ENCODE measurements at regions not wholly inside any gene's neighbourhood (a gene's known extent, or its start where the extent isn't known, plus 50 kb on each side); places are given as distances from the start of the nearest gene placed in this dataset.
"Not testable (repeated sequence)": the region's sequence is repeated elsewhere in the genome, so short reads cannot be mapped to it uniquely, and the experiment has no call there.

DNA sequence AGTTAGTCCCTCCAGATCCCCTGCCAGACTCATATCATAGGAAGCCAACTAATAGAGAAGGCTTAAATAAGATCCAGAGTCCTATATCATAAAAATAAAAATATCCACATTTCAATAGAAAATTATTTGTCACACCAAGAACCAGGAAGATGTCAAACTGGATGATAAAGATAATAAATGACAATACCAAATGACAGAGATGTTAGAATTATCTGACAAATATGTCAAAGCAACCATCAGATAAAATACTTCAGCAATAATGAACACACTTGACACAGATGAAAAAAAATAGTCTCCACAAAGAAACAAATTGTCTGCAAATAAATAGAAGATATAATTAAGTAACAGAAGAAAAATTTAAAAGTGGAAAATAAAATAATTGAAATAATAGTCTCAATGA lies 300.7 kb upstream of the FTMT start:
- no peak overlapping the region for H3K4me3 Mint-ChIP-seq
- H3K27me3 Mint-ChIP-seq, result no peaks in the 10 kb centered on the region
- no peaks in the 10 kb centered on the region for H3K9me3 Mint-ChIP-seq
- no peaks in the 10 kb centered on the region for H3K4me1 Mint-ChIP-seq
- H3K27ac Mint-ChIP-seq, result no peak overlapping the region
- CTCF ChIA-PET, result no interaction called here
- no peak for DNase-seq
- no peaks in the 10 kb centered on the region for H3K36me3 Mint-ChIP-seq

GRCh38 chr5:121559832-121560231 lies 291.9 kb upstream of the FTMT start:
- Mint-ChIP-seq H3K9me3 (peaks cover 6% of the 10 kb centered on the region), H3K4me3 (no peak overlapping the region), H3K27ac (no peak overlapping the region), H3K36me3 (no peaks in the 10 kb centered on the region), H3K4me1 (no peaks in the 10 kb centered on the region), H3K27me3 (no peaks in the 10 kb centered on the region)
- CTCF ChIA-PET, result no interaction called here
- no peak for DNase-seq

DNA sequence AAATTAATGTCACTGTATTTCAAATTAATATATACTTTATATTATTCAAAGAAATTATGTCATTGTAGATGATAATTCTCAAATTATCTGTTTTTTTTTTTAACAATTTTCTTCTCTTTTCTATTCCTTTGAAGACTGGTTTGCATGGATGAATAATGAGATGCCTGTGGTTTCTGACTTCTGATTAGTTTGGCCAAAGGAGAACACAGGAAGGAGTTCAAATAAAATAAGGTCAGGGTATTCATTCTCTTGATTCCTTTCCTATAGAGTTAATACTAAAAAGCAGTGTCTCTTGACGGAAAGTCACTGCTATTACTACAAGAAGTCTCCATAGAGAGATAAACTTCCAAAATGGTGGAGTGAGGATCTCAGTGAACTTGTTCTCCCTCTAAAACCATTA lies 279.6 kb upstream of the FTMT start:
- Mint-ChIP-seq H3K4me1 (no peaks in the 10 kb centered on the region), H3K9me3 (peaks cover 2% of the 10 kb centered on the region), H3K27ac (no peak overlapping the region), H3K27me3 (no peaks in the 10 kb centered on the region), H3K4me3 (no peak overlapping the region), H3K36me3 (no peaks in the 10 kb centered on the region)
- CTCF ChIA-PET, result no interaction called here
- DNase-seq, result no peak

GRCh38 chr5:121573721-121574382 lies 277.8 kb upstream of the FTMT start:
- CTCF ChIA-PET, result no interaction called here
- Mint-ChIP-seq H3K9me3 (peaks cover 2% of the 10 kb centered on the region), H3K27me3 (no peaks in the 10 kb centered on the region), H3K36me3 (no peaks in the 10 kb centered on the region), H3K4me3 (no peak overlapping the region), H3K27ac (no peak overlapping the region), H3K4me1 (no peaks in the 10 kb centered on the region)
- no peak for DNase-seq

DNA sequence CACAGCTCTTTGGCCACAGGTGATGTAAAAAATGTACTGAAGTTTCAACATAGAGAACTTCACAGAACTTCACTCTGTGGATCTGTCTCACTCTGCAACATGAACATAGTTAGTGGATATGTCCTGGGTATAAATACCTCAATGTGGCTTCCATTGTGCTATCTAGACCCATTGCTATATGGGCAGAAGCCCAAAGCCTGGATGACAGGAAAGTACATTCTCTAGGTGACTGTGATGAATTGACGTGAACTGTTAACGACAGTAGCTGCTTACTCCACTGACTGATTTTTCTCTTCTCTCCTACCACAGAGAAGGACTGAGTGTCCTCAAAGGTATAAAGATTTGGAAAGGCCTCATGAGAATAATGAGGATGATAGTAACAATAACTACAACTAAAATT lies 270.1 kb upstream of the FTMT start:
- peaks cover 4% of the 10 kb centered on the region for H3K9me3 Mint-ChIP-seq
- no peak overlapping the region for H3K4me3 Mint-ChIP-seq
- no peaks in the 10 kb centered on the region for H3K4me1 Mint-ChIP-seq
- H3K36me3 Mint-ChIP-seq, result no peaks in the 10 kb centered on the region
- H3K27ac Mint-ChIP-seq, result no peak overlapping the region
- CTCF ChIA-PET, result no interaction called here
- H3K27me3 Mint-ChIP-seq, result no peaks in the 10 kb centered on the region
- DNase-seq, result no peak

DNA sequence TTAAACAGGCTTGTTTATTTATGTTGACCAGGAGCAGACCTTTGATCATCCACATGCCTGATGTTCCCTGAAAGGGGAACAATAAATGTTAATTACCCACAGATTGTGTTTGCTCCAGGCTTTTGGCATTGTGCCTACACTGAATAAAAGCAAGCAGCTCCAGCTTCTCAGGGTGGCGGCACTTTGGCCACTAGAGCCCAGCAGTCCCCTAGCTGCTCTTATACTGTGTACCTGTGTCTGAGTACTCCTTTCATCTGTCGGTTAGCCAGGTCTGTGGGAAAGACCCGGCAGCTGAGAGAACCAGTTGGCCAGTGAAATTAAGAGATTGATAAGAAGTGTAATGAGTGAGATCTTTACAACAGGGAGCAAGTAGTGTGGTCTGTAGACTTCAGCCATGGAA lies 254.8 kb upstream of the FTMT start:
- Mint-ChIP-seq H3K36me3 (no peaks in the 10 kb centered on the region), H3K9me3 (peaks cover 12% of the 10 kb centered on the region), H3K4me1 (no peaks in the 10 kb centered on the region), H3K27me3 (no peaks in the 10 kb centered on the region), H3K4me3 (no peak overlapping the region), H3K27ac (no peak overlapping the region)
- no peak for DNase-seq
- CTCF ChIA-PET, result no interaction called here

DNA sequence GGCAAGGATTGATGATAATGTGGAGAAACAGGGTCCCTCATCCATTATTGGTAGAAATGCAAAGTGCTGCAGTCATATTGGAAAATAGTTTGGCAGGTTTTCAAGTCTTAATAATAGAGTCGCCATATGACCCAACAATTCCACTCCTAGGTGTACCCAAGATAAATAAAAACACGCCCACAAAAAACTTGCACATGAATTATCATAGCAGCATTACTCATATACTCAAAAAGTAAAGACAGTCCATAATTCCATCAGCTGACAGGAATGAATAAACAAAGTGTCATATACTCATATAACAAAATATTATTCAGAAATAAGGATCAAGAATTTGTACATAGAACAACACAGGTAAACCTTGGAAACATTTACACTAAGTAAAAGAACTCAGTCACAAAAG lies 242.9 kb upstream of the FTMT start:
- H3K4me1 Mint-ChIP-seq, result no peaks in the 10 kb centered on the region
- no peak for DNase-seq
- CTCF ChIA-PET, result no interaction called here
- no peaks in the 10 kb centered on the region for H3K36me3 Mint-ChIP-seq
- H3K27ac Mint-ChIP-seq, result no peak overlapping the region
- H3K9me3 Mint-ChIP-seq, result peaks cover 5% of the 10 kb centered on the region
- no peaks in the 10 kb centered on the region for H3K27me3 Mint-ChIP-seq
- no peak overlapping the region for H3K4me3 Mint-ChIP-seq

DNA sequence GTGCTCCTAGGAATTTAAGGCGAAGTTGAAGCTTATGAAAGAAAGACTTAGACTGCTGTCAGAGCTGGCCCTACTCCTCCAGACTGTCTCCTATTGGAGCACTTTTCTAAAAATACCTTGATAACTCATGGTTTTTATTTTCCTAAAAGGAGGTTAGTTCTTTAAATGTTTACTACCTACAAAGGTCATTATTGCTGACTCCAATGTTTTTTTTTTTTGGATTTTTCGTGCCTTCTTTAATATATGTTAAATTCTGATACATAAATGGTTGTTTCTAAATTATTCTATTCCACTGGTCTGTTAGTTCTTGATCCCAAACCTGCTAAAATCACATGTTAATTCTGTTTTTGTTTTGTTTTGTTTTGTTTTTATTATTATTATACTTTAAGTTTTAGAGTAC lies 227.6 kb upstream of the FTMT start:
- Mint-ChIP-seq H3K4me1 (no peaks in the 10 kb centered on the region), H3K27me3 (no peaks in the 10 kb centered on the region), H3K9me3 (no peaks in the 10 kb centered on the region), H3K27ac (no peak overlapping the region), H3K36me3 (no peaks in the 10 kb centered on the region), H3K4me3 (no peak overlapping the region)
- DNase-seq, result no peak
- CTCF ChIA-PET, result no interaction called here

- CTCF ChIA-PET, result no interaction called here
- Mint-ChIP-seq H3K9me3 (no peaks in the 10 kb centered on the region), H3K4me1 (no peaks in the 10 kb centered on the region), H3K27me3 (no peaks in the 10 kb centered on the region), H3K4me3 (no peak overlapping the region), H3K27ac (no peak overlapping the region), H3K36me3 (no peaks in the 10 kb centered on the region)
- DNase-seq, result no peak
These were observed 222.9 kb upstream of the FTMT start for GRCh38 chr5:121628783-121629182.

GRCh38 chr5:121630402-121630801 lies 221.3 kb upstream of the FTMT start:
- Mint-ChIP-seq H3K4me1 (no peaks in the 10 kb centered on the region), H3K4me3 (no peak overlapping the region), H3K27ac (no peak overlapping the region), H3K27me3 (no peaks in the 10 kb centered on the region), H3K36me3 (no peaks in the 10 kb centered on the region), H3K9me3 (no peaks in the 10 kb centered on the region)
- DNase-seq, result no peak
- CTCF ChIA-PET, result no interaction called here

GRCh38 chr5:121634946-121635345 lies 216.7 kb upstream of the FTMT start:
- peaks cover 2% of the 10 kb centered on the region for H3K9me3 Mint-ChIP-seq
- CTCF ChIA-PET, result no interaction called here
- no peaks in the 10 kb centered on the region for H3K4me1 Mint-ChIP-seq
- H3K27ac Mint-ChIP-seq, result no peak overlapping the region
- no peaks in the 10 kb centered on the region for H3K36me3 Mint-ChIP-seq
- no peak overlapping the region for H3K4me3 Mint-ChIP-seq
- DNase-seq, result no peak
- no peaks in the 10 kb centered on the region for H3K27me3 Mint-ChIP-seq

DNA sequence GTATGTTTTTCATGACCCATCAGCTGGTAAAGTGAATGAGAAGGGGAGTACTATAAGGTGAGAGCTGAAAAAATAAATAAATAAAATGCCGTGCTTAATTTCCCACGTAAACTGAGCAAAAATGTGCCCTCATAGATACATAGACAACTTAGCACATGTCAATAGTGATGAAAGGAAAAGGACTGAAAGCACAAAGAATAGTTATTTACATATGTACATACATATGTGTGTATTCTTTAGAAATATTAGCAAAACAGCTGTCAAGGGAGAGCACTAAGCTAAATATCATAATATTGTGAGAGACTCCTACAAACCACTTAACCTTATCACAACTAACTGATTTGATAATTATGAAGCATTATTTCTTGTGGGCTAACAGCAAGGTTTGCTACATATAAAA lies 213.6 kb upstream of the FTMT start:
- no peaks in the 10 kb centered on the region for H3K27me3 Mint-ChIP-seq
- H3K27ac Mint-ChIP-seq, result no peak overlapping the region
- H3K4me1 Mint-ChIP-seq, result no peaks in the 10 kb centered on the region
- no peaks in the 10 kb centered on the region for H3K36me3 Mint-ChIP-seq
- DNase-seq, result no peak
- no peak overlapping the region for H3K4me3 Mint-ChIP-seq
- H3K9me3 Mint-ChIP-seq, result peaks cover 4% of the 10 kb centered on the region
- CTCF ChIA-PET, result no interaction called here

DNA sequence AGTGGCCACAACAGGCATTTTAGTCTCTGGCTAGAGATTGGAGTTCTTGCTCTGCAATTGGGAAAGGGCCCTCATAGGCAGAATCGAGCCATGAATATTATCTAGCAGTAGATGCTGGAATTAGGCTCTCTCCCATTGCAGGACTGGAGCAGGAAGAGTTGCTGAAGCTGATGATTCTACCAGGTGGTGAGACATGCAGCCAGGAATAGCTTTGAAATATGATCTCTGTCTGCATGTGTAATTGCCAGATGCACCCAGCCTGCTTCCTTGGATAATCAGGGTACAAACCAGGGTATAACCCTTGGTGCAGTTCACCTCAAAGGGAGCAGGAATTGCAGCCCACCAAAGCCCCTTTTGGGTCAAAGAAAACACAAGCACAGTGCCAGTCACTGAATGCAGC lies 211.4 kb upstream of the FTMT start:
- Mint-ChIP-seq H3K36me3 (no peaks in the 10 kb centered on the region), H3K4me3 (no peak overlapping the region), H3K4me1 (no peaks in the 10 kb centered on the region), H3K27me3 (no peaks in the 10 kb centered on the region), H3K9me3 (peaks cover 6% of the 10 kb centered on the region), H3K27ac (no peak overlapping the region)
- CTCF ChIA-PET, result no interaction called here
- no peak for DNase-seq

- no peaks in the 10 kb centered on the region for H3K27me3 Mint-ChIP-seq
- H3K27ac Mint-ChIP-seq, result no peak overlapping the region
- no peak for DNase-seq
- CTCF ChIA-PET, result no interaction called here
- H3K36me3 Mint-ChIP-seq, result no peaks in the 10 kb centered on the region
- H3K4me3 Mint-ChIP-seq, result no peak overlapping the region
- H3K4me1 Mint-ChIP-seq, result no peaks in the 10 kb centered on the region
- peaks cover 8% of the 10 kb centered on the region for H3K9me3 Mint-ChIP-seq
These were observed 193.5 kb upstream of the FTMT start for GRCh38 chr5:121658221-121658620.

DNA sequence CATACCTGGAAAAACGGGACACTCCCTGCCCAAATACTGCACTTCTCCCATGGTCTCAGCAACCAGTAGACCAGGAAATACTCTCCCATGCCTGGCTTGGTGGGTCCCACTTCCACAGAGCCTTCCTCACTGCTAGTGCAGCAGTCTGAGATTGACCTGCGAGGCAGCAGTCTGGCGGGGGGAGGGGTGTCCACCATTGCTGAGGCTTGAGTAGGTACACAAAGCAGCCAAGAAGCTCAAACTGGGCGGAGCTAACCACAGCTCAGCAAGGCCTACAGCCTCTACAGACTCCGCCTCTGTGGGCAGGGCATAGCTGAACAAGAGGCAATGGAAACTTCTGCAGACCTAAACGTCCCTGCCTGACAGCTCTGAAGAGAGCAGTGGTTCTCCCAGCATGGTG lies 191.5 kb upstream of the FTMT start:
- Mint-ChIP-seq H3K27me3 (no peaks in the 10 kb centered on the region), H3K9me3 (peaks cover 12% of the 10 kb centered on the region), H3K36me3 (no peaks in the 10 kb centered on the region), H3K4me1 (no peaks in the 10 kb centered on the region), H3K4me3 (no peak overlapping the region), H3K27ac (no peak overlapping the region)
- no peak for DNase-seq
- CTCF ChIA-PET, result no interaction called here

GRCh38 chr5:121665542-121665941 lies 186.1 kb upstream of the FTMT start:
- peaks cover 16% of the 10 kb centered on the region for H3K9me3 Mint-ChIP-seq
- H3K27me3 Mint-ChIP-seq, H3K4me1 Mint-ChIP-seq, H3K27ac Mint-ChIP-seq, CTCF ChIA-PET, DNase-seq, H3K4me3 Mint-ChIP-seq, H3K36me3 Mint-ChIP-seq: not testable (repeated sequence)

Measured in activated naive CD4-positive, alpha-beta T cell treated with anti-CD3 and anti-CD28 coated beads, Interleukin-2, amount 10 ng/mL, durations not matched to agents 7 days and 5 days (primary cell).